SK-N-SH (cell line): ENCODE measurements at regions not wholly inside any gene's neighbourhood (a gene's known extent, or its start where the extent isn't known, plus 50 kb on each side); places are given as distances from the start of the nearest gene placed in this dataset.

Source experiments
- CTCF ChIA-PET: fragments of 300-600, 350-600 bp; formaldehyde crosslinking; extraction: SDS; loops from one replicate; lab custom pipeline; 2021; lab: Yijun Ruan, JAX
- POLR2A ChIA-PET: fragments of 350-600 bp; sonication (Branson Sonifier 250); formaldehyde crosslinking; extraction: SDS; loops from one replicate; lab custom pipeline; 2020; ENCODE audit warnings: antibody characterized with exemption, inconsistent platforms; lab: Yijun Ruan, JAX
- DNase-seq: peaks from one replicate; pipeline ENCODE4 v3.0.0; 2012
- H2AFZ ChIP-seq: fragments of 200-600 bp; sonication (generic); 2 replicates; pipeline ENCODE4 v1.8.1; 2016; ENCODE audit warnings: antibody characterized with exemption, mild to moderate bottlenecking, low read depth
- H3F3A ChIP-seq: fragments of 200-600 bp; sonication (generic); replicated peaks from 2 replicates; pipeline ENCODE3; 2016; ENCODE audit warnings: antibody characterized with exemption, mild to moderate bottlenecking; ENCODE audit not compliant: insufficient read depth
- H3K27ac ChIP-seq, 2 experiments: fragments of 200-500 bp in 1 of 2; fragments of 200-600 bp in 1 of 2; sonication (Bioruptor generic) in 1 of 2; sonication (generic), shearing (Covaris generic) in 1 of 2; 2 replicates each; pipeline versions ENCODE4 v1.5.1 to v1.6.1; 2014 to 2016; ENCODE audit warnings: low read depth in 2 of 2, inconsistent platforms in 1 of 2, low read length in 1 of 2, mild to moderate bottlenecking in 1 of 2, mixed read lengths in 1 of 2
- H3K27me3 ChIP-seq: fragments of 200-600 bp; sonication (generic), shearing (Covaris generic); 2 replicates; pipeline ENCODE4 v1.6.1; 2016; ENCODE audit warnings: mixed run types; ENCODE audit not compliant: insufficient read depth
- H3K36me3 ChIP-seq, 2 experiments: fragments of 200-500 bp in 1 of 2; fragments of 200-600 bp in 1 of 2; sonication (Bioruptor generic) in 1 of 2; sonication (generic) in 1 of 2; replicated peaks in 1 of 2; 2 replicates each; pipeline versions ENCODE3 to v1.5.1; 2014 to 2016; ENCODE audit warnings: low read length in 1 of 2, mild to moderate bottlenecking in 1 of 2; ENCODE audit not compliant: insufficient read depth in 2 of 2, control insufficient read depth in 1 of 2
- H3K4me1 ChIP-seq, 2 experiments: fragments of 200-500 bp in 1 of 2; fragments of 200-600 bp in 1 of 2; sonication (Bioruptor generic) in 1 of 2; sonication (generic), shearing (Covaris generic) in 1 of 2; 2 replicates each; pipeline versions ENCODE4 v1.5.1 to v1.6.1; 2014 to 2016; ENCODE audit warnings: low read depth in 1 of 2, low read length in 1 of 2, mixed run types in 1 of 2; ENCODE audit not compliant: insufficient read depth in 2 of 2, control insufficient read depth in 1 of 2
- H3K4me2 ChIP-seq: fragments of 200-600 bp; sonication (generic), shearing (Covaris generic); 2 replicates; pipeline ENCODE4 v1.6.1; 2017; ENCODE audit warnings: mixed run types
- H3K4me3 ChIP-seq, 2 experiments: fragments of 200-500 bp in 1 of 2; fragments of 200-600 bp in 1 of 2; sonication (Bioruptor generic) in 1 of 2; sonication (generic), shearing (Covaris generic) in 1 of 2; 2 replicates each; pipeline versions ENCODE4 v1.5.1 to v1.8.1; 2014 to 2016; ENCODE audit warnings: low read depth in 2 of 2, inconsistent platforms in 1 of 2, low read length in 1 of 2, mild to moderate bottlenecking in 1 of 2, mixed read lengths in 1 of 2, moderate library complexity in 1 of 2
- H3K79me2 ChIP-seq: fragments of 200-600 bp; sonication (generic); 2 replicates; pipeline ENCODE4 v1.8.1; 2017; ENCODE audit warnings: mild to moderate bottlenecking; ENCODE audit not compliant: insufficient read depth
- H3K9ac ChIP-seq: fragments of 200-600 bp; sonication (generic); 2 replicates; pipeline ENCODE4 v1.6.1; 2017; ENCODE audit warnings: mixed run types
- H3K9me2 ChIP-seq: fragments of 200-600 bp; sonication (generic); 2 replicates; pipeline ENCODE4 v1.6.1; 2017; ENCODE audit warnings: mixed run types
- H3K9me3 ChIP-seq: fragments of 200-600 bp; sonication (generic); 2 replicates; pipeline ENCODE4 v1.6.1; 2017; ENCODE audit warnings: mixed run types, mild to moderate bottlenecking, moderate library complexity
- H4K20me1 ChIP-seq: fragments of 200-600 bp; sonication (generic); 2 replicates; pipeline ENCODE4 v1.6.1; 2017; ENCODE audit warnings: mild to moderate bottlenecking, mixed run types; ENCODE audit not compliant: insufficient read depth
- CHD2 ChIP-seq: fragments of 150-350 bp; IDR thresholded peaks from 2 replicates; pipeline ENCODE4 v1.6.1; 2018; ENCODE audit warnings: low read length; ENCODE audit not compliant: partially characterized antibody
- ELF1 ChIP-seq: IDR thresholded peaks from 2 replicates; pipeline ENCODE4 v1.4.0; 2012
- EZH2phosphoT487 ChIP-seq: fragments of 200-600 bp; sonication (generic); IDR thresholded peaks from 2 replicates; pipeline ENCODE4 v1.6.1; 2017; ENCODE audit warnings: low read depth, mixed run types, mild to moderate bottlenecking, antibody characterized with exemption, moderate library complexity, borderline replicate concordance
- FOSL2 ChIP-seq: IDR thresholded peaks from 2 replicates; pipeline ENCODE4 v1.4.0; 2012; ENCODE audit warnings: low read depth, mild to moderate bottlenecking, moderate library complexity, borderline replicate concordance
- GABPA ChIP-seq: IDR thresholded peaks from 2 replicates; pipeline ENCODE4 v1.4.0; 2012; ENCODE audit warnings: low read depth, mild to moderate bottlenecking
- GATA2 ChIP-seq: sonication (generic); formaldehyde crosslinking; IDR thresholded peaks from 2 replicates; pipeline ENCODE4 v1.5.0; 2020; ENCODE audit warnings: mild to moderate bottlenecking, missing genetic modification reagents
- JUND ChIP-seq: IDR thresholded peaks from 2 replicates; pipeline ENCODE4 v1.4.0; 2012
- RAD21 ChIP-seq: IDR thresholded peaks from 2 replicates; pipeline ENCODE4 v1.6.1; 2012; ENCODE audit warnings: mild to moderate bottlenecking, low read length
- RCOR1 ChIP-seq: fragments of 150-350 bp; IDR thresholded peaks from 2 replicates; pipeline ENCODE4 v1.6.1; 2017; ENCODE audit warnings: antibody characterized with exemption, low read length
- RFX5 ChIP-seq: IDR thresholded peaks from 2 replicates; pipeline ENCODE4 v1.6.1; 2012; ENCODE audit warnings: mild to moderate bottlenecking, improper control_type of control experiment, low read length
- SMC3 ChIP-seq: IDR thresholded peaks from 2 replicates; pipeline ENCODE4 v1.6.1; 2012; ENCODE audit warnings: low read depth, low read length, improper control_type of control experiment
- TCF12 ChIP-seq: IDR thresholded peaks from 2 replicates; pipeline ENCODE4 v1.4.0; 2012
- USF1 ChIP-seq: IDR thresholded peaks from 2 replicates; pipeline ENCODE4 v1.4.0; 2012; ENCODE audit warnings: low read depth, borderline replicate concordance
- WGBS: methylation state at CpG from one replicate; pipeline ENCODE4 v1.1.6; 2017; ENCODE audit warnings: low lambda C conversion rate; 5-methylcytosine and 5-hydroxymethylcytosine counted together

GRCh38 chr10:47137311-47137851 lies 162.6 kb upstream of the GDF10 start:
- TF ChIP-seq FOSL2 (peak; percentile 39; the same call in 1 of the 2 replicates), EZH2phosphoT487 (no peak), GABPA (no peak), GATA2 (CRISPR knock-in tag) (no peak), RCOR1 (no peak), RAD21 (no peak)
- no peaks in the 10 kb centered on the region for H3K9me3 ChIP-seq
- peak overlapping the region; percentile 44; the same call in 1 of the 2 replicates for H3K9ac ChIP-seq
- peak overlapping the region in 1 of 2 experiments; percentile 40; a peak in 1 of 4 replicates for H3K4me3 ChIP-seq
- H3K27ac ChIP-seq, result peak overlapping the region in 1 of 2 experiments; percentile 75; a peak in 2 of 4 replicates
- POLR2A ChIA-PET, result interaction anchor here (1.1 kb wide), 1 partner anchor 103 kb away, joined by 3 read pairs; no protein-coding TSS in a partner anchor
- no peak for DNase-seq
- H3K27me3 ChIP-seq, result no peaks in the 10 kb centered on the region
- no peaks in the 10 kb centered on the region for H4K20me1 ChIP-seq
- peak overlapping the region; percentile 62 for H3K4me2 ChIP-seq
- WGBS, result 33% methylated on average over 5 of the region's 5 CpGs
- H2AFZ ChIP-seq, result 0 out of 2 replicates have a peak overlapping the region, but pooled peaks have one; percentile 48
- CTCF ChIA-PET, result no interaction called here
- no peaks in the 10 kb centered on the region for H3F3A ChIP-seq
- H3K79me2 ChIP-seq, result no peaks in the 10 kb centered on the region
- H3K4me1 ChIP-seq, result peaks cover 5 to 15% of the 10 kb centered on the region in 2 experiments; a peak in 2 of 4 replicates
- no peaks in the 10 kb centered on the region for H3K9me2 ChIP-seq
- no peaks in the 10 kb centered on the region for H3K36me3 ChIP-seq

GRCh38 chr10:47139121-47139520 lies 160.9 kb upstream of the GDF10 start:
- Histone ChIP-seq H3K27ac (no peak overlapping the region), H3K27me3 (no peaks in the 10 kb centered on the region), H3K9me3 (no peaks in the 10 kb centered on the region), H3K4me3 (no peak overlapping the region), H3K9me2 (no peaks in the 10 kb centered on the region), H2AFZ (no peak overlapping the region), H3K9ac (no peak overlapping the region), H4K20me1 (no peaks in the 10 kb centered on the region), H3K4me2 (no peak overlapping the region; the same call in 1 of the 2 replicates), H3F3A (no peaks in the 10 kb centered on the region), H3K4me1 (peaks cover 5 to 23% of the 10 kb centered on the region in 2 experiments; a peak in 2 of 4 replicates), H3K79me2 (no peaks in the 10 kb centered on the region), H3K36me3 (no peaks in the 10 kb centered on the region)
- TF ChIP-seq SMC3, result no peak
- no peak for TF ChIP-seq USF1
- no peak for TF ChIP-seq JUND
- TF ChIP-seq RFX5, result no peak
- no peak for TF ChIP-seq ELF1
- TF ChIP-seq TCF12, result no peak
- no peak for TF ChIP-seq CHD2
- no peak for DNase-seq
- 55% methylated on average over 7 of the region's 7 CpGs for WGBS
- ChIA-PET POLR2A (no interaction called here), CTCF (no interaction called here)
